HG03039 (cell line): ENCODE measurements at regions not wholly inside any gene's neighbourhood (a gene's known extent, or its start where the extent isn't known, plus 50 kb on each side); places are given as distances from the start of the nearest gene placed in this dataset.
"Not testable (repeated sequence)": the region's sequence is repeated elsewhere in the genome, so short reads cannot be mapped to it uniquely, and the experiment has no call there.

Source experiments
- ATAC-seq: cut with Tn5 transposase; IDR thresholded peaks from one replicate; pipeline ENCODE4 v1.9.1; 2021; ENCODE audit warnings: mild to moderate bottlenecking, moderate library complexity; ENCODE audit not compliant: unreplicated experiment

GRCh38 chr7:81007051-81007450 is 88.2 kb upstream of the SEMA3C start:
- no peak for ATAC-seq

GRCh38 chr7:81005254-81005653 is 86.4 kb upstream of the SEMA3C start:
- no peak for ATAC-seq

DNA sequence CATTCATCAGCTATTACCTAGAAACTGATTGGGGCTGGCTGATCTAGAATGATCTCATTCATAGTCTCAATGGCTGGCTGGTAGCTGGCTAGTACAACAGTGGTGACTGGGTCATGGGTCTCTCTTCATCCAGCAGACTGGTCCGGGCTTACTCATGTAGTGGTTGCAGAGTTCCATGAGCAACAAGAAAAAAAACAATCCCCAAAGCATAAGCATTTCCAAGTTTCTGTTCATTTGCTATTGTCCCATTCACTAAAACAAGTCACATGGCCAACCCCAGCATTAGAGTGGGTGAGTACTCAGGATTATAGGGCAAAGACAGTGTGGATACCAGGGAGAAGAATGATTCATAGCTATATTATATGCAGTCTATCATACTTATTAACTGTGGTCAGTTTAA is 85.2 kb upstream of the SEMA3C start:
- no peak for ATAC-seq

DNA sequence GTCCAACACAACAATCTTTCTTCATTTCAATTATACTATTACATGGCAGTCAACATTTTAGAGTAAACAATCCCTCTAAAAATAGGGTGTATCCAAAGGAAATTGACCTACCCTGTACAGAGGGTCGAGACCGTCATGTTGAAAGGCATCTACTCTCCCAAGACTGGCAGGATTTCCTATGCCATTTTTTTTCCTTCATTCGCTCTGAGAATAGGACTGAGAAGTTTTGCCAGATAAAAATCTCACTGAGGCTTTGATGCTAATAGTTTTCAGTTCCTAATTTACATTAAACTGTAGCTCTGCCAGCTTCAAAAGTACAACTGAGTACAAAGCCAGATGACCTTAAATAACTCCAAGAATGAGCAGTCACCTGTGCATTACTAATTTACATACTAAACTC is 84.5 kb upstream of the SEMA3C start:
- no peak for ATAC-seq

GRCh38 chr7:81002421-81002820 is 83.6 kb upstream of the SEMA3C start:
- ATAC-seq, result no peak

DNA sequence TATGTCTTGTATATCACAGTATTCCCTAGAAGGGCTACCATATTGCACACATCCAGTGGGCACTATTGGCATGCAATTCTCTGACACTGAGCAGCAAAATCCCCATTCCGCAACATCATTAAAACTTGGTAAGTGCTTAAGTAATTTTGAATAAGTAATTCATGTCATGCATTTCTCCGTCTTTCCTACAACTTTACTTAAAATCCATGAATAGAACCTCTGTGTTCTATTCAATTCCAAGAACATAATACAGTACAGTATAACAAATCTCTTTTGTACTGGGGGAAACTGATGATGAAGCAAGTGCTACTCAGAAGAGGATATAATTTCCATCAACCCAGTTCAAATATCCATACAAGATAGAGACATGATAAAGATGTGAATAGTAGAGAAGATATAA is 80.9 kb upstream of the SEMA3C start:
- ATAC-seq, result no peak

- ATAC-seq, result no peak
Measured at GRCh38 chr7:80999100-80999499, 80.2 kb upstream of the SEMA3C start.

- ATAC-seq, result no peak
Measured at GRCh38 chr7:80997841-80998240, 79.0 kb upstream of the SEMA3C start.

DNA sequence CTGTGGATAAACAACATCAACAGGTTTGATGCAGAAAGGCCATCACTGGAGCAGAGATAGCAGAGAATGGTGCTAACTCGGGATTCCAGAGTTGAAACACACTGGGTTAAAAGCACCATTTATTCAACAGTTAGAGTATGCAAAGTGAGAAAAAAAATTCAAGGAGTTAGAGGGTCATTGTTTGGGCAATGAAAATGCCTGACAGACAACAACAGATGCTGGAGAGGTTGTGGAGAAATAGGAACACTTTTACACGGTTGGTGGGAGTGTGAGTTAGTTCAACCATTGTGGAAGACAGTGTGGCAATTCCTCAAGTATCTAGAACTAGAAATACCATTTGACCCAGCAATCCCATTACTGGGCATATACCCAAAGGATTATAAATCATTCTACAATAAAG is 77.4 kb upstream of the SEMA3C start:
- not testable (repeated sequence) for ATAC-seq

GRCh38 chr7:80991654-80992053 is 72.8 kb upstream of the SEMA3C start:
- ATAC-seq, result no peak

- ATAC-seq, result no peak
Measured at GRCh38 chr7:80984619-80985018, 65.8 kb upstream of the SEMA3C start.

- ATAC-seq, result no peak
Measured at GRCh38 chr7:80981405-80981804, 62.6 kb upstream of the SEMA3C start.

GRCh38 chr7:80977751-80978150 is 58.9 kb upstream of the SEMA3C start:
- no peak for ATAC-seq

DNA sequence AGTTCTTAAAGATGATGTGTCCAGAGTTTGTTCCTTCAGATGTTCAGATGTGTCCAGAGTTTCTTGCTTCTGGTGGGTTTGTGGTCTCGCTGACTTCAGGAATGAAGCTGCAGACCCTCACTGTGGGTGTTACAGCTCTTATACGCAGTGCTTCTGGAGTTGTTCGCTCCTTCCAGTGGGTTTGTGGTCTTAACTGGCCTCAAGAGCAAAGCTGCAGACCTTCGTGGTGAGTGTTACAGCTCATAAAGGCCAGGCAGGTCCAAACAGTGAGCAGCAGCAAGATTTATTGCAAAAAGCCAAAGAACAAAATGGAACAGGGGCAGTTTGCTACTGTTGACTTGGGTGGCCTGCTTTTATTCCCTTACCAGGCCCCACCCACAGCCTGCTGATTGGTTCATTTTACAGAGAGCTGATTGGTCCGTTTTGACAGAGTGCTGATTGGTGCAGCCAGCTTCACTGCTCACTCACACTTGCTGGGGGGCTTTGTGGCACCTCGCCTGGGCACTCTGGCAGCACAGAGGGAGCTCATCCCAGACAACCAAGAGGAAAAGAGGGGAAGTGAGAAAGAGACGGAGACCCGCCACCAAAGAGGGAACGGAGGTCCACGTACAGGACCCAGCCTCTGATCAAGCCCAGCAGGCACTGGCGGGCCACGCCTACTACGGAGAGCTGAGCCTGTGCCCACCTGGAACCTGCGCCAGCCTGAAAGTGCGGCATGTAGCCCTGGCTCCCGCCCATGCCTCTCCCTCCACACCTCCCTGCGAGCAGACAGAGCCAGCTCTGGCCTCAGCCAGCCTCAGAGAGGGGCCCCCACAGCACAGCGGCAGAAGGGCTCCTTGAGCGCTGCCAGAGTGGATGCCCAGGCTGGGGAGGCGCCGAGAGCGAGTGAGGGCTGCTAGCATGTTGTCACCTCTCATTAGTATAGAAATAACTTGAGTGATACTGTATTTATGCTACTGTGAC is 55.8 kb upstream of the SEMA3C start:
- no peak for ATAC-seq

DNA sequence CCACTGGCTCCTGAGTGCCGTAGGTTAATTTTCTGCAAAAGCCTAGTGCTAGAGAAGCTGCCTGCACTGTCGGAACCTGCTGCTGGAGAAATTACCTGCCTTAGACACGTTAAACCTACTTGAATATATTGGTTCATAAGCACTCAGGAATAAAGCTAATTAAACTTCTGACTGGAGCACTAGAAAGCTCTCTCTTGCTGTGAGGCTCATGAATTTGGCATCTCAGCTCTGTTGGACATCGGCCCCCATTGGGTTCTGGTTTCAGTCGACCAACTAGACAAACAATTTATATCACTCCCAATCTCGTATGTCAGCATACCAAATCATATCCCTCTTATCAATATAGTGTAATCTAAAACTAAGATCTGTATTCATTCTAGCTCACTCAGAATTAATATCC is 52.4 kb upstream of the SEMA3C start:
- no peak for ATAC-seq
